IPS-NIHi7 (cell line): ENCODE measurements at regions not wholly inside any gene's neighbourhood (a gene's known extent, or its start where the extent isn't known, plus 50 kb on each side); places are given as distances from the start of the nearest gene placed in this dataset.

ENCODE experiments used
- DNase-seq: peaks from one replicate; pipeline ENCODE4 v3.0.0; 2012; ENCODE audit warnings: mixed read lengths; ENCODE audit errors: extremely low spot score

GRCh38 chr17:77645072-77646045 lies 313.1 kb upstream of the TNRC6C start:
- DNase-seq, result peak; percentile 79

GRCh38 chr17:77646046-77646430 lies 312.5 kb upstream of the TNRC6C start:
- no peak for DNase-seq

DNA sequence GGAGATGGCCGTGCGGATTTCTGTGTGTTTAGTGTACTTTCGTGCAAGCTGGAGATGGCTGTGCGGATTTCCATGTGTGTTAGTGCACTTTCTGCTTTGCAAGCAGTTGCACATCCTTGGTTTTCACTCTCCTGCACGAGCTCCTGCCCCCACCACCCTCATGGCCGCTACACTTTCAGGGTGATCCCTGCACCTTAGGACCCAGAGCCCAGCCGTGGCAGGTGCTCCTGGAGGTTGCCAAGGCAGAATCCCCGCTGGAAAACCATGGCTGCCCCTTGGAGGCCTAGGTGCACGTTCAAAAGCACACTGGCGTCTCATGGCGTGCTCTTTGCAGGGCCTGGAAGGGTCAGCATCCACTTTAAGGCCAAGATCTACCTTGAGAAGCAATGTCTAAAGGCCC lies 311.0 kb upstream of the TNRC6C start:
- no peak for DNase-seq

- no peak for DNase-seq
These were observed 308.7 kb upstream of the TNRC6C start for GRCh38 chr17:77649717-77650211.

GRCh38 chr17:77651988-77652387 lies 306.5 kb upstream of the TNRC6C start:
- no peak for DNase-seq

DNA sequence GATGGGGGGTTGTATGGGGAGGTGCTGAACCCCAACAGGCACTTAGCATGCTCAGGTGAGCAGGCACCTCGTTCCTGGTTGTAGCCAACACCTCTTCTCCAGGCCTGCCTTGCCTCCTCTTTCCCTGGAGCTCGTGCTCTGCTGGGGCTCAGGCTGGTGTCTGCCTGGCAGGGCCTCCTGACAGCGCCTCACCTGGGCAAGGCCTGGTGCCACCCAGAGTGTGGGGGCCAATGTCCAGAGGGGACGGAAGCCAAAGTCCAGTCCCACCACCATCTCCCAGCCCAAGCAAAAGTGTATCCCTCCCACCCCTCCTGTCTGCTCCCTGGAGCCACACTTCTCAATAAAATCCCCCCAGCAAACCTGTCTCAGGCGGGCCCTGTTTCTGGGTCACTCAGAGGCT lies 304.2 kb upstream of the TNRC6C start:
- no peak for DNase-seq

- no peak for DNase-seq
These were observed 303.7 kb upstream of the TNRC6C start for GRCh38 chr17:77654850-77655249.

GRCh38 chr17:77656054-77656453 lies 302.4 kb upstream of the TNRC6C start:
- no peak for DNase-seq

GRCh38 chr17:77657839-77658238 lies 300.7 kb upstream of the TNRC6C start:
- no peak for DNase-seq

DNA sequence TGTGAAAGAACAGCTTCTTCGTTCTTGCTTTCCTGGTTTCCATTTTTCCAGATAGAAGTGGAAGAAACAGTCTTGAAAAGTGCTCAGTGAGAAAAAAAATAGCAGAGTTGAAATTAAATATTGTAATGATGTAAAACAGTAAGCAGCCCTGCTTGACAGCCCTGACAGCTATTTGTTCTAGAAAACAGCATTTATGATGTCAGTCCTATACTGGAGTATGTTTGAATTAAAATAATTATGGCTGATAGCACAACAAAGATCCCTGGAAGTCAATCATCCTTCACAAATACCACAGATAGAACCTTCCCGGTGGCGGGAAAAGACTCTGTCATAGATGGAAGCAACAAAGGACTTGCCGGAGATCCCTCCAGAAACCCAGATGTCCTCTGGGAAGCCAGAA lies 298.0 kb upstream of the TNRC6C start:
- DNase-seq, result no peak

DNA sequence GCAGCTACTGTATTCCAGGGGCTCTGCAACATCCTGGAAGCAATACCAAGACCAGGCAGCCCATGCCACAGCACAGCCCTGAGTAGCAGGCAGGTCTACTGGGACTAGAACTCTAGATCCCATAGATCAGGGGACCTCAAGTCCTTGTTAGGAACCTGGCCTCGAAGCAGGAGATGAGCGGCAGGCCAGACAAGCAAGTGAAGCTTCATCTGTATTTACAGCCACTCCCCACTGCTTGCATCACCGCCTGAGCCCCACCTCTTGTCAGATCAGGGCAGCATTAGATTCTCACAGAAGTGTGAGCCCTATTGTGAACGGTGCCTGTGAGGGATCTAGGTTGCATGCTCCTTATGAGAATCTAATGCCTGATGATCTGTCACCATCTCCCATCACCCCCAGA lies 295.7 kb upstream of the TNRC6C start:
- DNase-seq, result no peak

GRCh38 chr17:77664097-77664729 lies 294.3 kb upstream of the TNRC6C start:
- no peak for DNase-seq

GRCh38 chr17:77665833-77666232 lies 292.7 kb upstream of the TNRC6C start:
- no peak for DNase-seq

- no peak for DNase-seq
These were observed 292.0 kb upstream of the TNRC6C start for GRCh38 chr17:77666462-77666861.

DNA sequence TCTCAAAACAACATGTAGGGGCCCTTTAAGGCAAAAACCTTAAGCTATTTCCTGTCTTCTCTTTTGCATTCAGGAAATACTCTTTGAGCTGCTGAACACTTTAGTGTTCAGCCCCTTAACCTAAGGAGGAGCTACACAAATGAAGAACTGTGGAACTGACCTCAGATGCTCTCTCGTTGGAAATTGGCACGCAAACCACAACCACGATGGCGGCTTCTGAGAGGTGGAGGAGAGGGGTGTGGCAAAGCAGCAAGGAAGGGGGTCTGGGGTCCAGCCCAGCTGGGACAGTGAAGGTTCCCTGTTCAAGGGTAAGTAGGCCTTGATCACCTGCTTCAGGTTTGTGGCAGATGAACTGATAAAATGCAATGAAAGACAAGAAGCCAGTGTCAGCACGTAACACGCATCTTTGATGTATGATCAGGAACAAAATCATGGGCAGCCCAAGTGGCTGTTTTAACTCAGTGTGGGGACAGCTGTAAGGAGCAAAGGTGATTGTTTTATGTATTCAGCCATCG lies 291.6 kb upstream of the TNRC6C start:
- no peak for DNase-seq

DNA sequence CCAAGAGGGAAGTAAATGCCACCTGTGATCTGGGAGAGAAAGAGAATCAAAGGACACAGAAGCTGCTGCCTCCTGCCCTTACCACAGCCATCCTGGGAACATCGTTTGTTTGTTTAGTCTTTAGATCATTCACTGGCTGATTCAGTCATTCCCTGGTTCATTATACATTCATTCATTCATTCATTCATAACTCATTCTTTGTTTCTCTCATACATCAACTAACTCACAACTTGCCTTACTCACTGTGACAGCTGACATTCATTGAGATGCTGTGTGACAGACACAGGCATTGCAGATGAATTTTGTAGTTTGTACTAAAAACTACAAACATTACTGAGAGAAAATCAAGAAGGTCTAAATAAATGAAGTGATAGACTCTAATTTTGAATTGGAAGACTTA lies 291.0 kb upstream of the TNRC6C start:
- no peak for DNase-seq

DNA sequence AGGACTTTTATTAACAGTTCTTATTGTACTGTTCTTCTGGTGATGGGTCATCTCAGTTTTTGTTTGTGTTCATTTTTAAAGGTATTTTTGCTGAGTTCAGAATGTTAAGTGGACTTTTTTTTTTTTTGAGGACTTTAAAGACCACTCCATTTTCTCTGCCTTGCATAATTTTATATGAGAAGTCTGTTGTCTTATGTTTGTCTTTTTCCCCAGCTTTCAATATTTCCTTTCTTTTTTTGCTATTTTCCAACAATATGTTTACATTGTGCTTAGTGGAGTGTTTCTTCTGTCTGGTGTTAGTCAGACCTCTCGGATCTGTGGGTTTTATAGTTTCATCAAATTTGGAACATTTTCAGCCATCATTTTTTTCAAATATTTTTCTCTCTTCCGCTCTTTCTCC lies 290.0 kb upstream of the TNRC6C start:
- no peak for DNase-seq

- no peak for DNase-seq
These were observed 288.3 kb upstream of the TNRC6C start for GRCh38 chr17:77670173-77670572.

DNA sequence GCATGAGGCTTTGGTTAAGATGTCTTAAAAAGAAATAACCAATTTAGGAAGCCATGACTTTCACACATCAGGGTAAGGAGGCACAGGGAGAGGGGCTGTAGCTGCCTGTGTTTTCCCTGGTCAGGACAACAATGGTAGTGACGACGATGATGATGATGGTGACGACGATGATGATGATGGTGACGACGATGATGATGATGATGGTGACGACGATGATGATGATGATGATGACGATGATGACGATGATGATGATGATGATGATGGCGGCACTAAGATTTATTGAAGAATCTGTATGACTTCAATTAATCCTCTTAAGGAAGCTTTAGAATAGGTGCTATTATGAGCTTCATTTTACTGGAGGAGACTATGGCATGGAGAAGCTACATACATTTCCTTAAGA lies 284.1 kb upstream of the TNRC6C start:
- no peak for DNase-seq

DNA sequence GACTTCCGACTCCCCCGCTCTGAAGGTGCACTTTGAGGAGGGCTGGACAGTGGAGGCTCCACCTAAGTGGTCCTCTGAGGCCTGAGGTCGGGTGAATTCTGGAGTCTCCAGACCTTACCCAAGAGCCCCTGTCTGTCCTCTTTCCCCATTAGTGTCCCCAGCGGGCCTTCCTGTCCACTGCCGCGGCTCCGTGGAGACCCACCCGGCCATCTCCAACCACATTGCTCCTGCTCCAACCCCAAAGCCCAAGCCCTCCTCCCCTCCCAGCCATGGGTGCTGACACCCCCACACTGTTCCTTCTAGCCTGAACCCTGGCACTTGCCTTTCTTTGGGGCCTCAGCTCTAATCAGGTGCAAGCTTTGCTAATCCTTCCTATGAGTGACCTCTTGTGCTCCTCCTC lies 283.1 kb upstream of the TNRC6C start:
- DNase-seq, result no peak

DNA sequence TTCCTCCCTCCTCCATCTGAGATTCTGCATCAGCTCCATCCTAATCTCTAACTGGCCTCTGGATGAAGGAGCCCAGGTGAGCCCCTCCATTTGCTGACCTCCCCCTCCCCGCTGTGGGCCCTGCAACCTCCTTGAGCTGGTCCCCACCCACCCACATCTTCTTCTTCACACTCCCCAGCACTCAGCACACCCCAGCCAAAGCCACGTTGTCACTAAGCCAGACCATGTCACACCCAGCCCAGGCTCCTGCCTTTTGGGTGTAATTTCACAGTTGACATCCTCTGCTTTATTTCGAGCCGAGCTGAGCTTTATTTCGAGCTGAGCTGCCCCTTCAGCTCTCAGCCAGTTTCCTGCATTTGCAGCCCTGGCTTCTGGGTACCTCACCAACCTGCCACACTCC lies 282.7 kb upstream of the TNRC6C start:
- DNase-seq, result no peak

GRCh38 chr17:77676237-77676661 lies 282.3 kb upstream of the TNRC6C start:
- DNase-seq, result no peak

DNA sequence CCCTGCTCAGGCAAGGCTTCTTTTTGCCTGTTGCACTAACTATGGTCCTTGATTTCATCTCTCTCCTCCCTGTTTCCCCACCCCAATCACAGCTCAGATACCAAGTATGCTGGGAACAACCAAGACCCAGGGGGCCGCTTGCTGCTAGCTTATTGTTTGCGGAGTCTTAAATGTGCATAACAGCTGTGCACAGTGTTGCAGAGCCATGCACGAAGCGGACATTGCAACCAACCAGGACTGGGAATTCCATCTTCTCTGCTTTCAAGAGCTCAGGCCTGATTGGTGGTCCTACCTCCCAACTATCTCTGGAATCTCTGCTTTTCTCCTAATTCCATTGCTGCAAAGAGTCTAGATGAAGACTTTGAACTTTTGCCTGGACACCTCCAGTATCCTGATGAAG lies 281.3 kb upstream of the TNRC6C start:
- DNase-seq, result no peak
